Stimulated activated naive CD8-positive, alpha-beta T cell treated with anti-CD3 and anti-CD28 coated beads, Interleukin-15, amount 100 ng/mL, for 72 hours (primary cell): ENCODE measurements at regions not wholly inside any gene's neighbourhood (a gene's known extent, or its start where the extent isn't known, plus 50 kb on each side); places are given as distances from the start of the nearest gene placed in this dataset.
"Not testable (repeated sequence)": the region's sequence is repeated elsewhere in the genome, so short reads cannot be mapped to it uniquely, and the experiment has no call there.

Source experiments
- ATAC-seq: fragments of 150-1000 bp; cut with Tn5 transposase; 2 replicates; pipeline ENCODE4 v1.10.0; 2021; ENCODE audit warnings: mild to moderate bottlenecking, moderate library complexity
- DNase-seq, 2 donors: peaks; one replicate each; pipeline ENCODE4 v3.0.0; 2021 to 2022
- H3K27ac Mint-ChIP-seq, 2 donors: one replicate each; pipeline ENCODE4 v1.8.0; 2022; ENCODE audit warnings: mild to moderate bottlenecking in 2 of 2, mixed read lengths in 2 of 2, moderate library complexity in 2 of 2
- H3K27me3 Mint-ChIP-seq: one replicate; pipeline ENCODE4 v1.8.0; 2022; ENCODE audit warnings: mixed read lengths
- H3K4me1 Mint-ChIP-seq: one replicate; pipeline ENCODE4 v1.8.0; 2022; ENCODE audit warnings: mild to moderate bottlenecking, mixed read lengths
- H3K4me3 Mint-ChIP-seq, 2 donors: one replicate each; pipeline ENCODE4 v1.8.0; 2022; ENCODE audit warnings: mild to moderate bottlenecking in 2 of 2, mixed read lengths in 2 of 2, moderate library complexity in 1 of 2
- H3K9me3 Mint-ChIP-seq, 2 donors: one replicate each; pipeline ENCODE4 v1.8.0; 2022; ENCODE audit warnings: mixed read lengths in 2 of 2

- H3K4me3 Mint-ChIP-seq, DNase-seq, H3K4me1 Mint-ChIP-seq, ATAC-seq, H3K27me3 Mint-ChIP-seq, H3K27ac Mint-ChIP-seq, H3K9me3 Mint-ChIP-seq: not testable (repeated sequence)
Observed at GRCh38 chr2:95654897-95655296, 63.1 kb downstream of the TRIM43 start.

DNA sequence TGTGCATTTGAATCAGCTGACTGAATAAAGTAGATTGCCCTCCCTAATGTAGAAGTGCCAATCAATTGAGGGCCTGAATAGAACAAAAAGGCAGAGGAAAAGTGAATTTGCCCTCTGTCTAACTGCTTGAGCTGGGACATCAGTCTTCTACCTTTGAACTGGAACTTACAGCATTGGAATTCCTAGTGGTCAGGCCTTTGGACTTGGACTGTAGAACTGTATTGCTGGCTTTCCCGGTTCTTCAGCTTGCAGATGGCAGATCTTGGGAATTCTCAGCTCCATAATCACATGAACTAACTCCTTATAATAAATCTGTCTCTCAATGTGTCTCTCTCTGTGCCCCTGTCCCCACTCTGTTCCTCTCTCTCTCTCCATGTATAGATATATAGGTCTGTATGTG lies 64.8 kb downstream of the TRIM43 start:
- not testable (repeated sequence) for H3K4me1 Mint-ChIP-seq, DNase-seq, ATAC-seq, H3K27me3 Mint-ChIP-seq, H3K4me3 Mint-ChIP-seq, H3K9me3 Mint-ChIP-seq, H3K27ac Mint-ChIP-seq

GRCh38 chr2:95657937-95658336 lies 66.1 kb downstream of the TRIM43 start:
- ATAC-seq, H3K4me1 Mint-ChIP-seq, H3K27ac Mint-ChIP-seq, DNase-seq, H3K9me3 Mint-ChIP-seq, H3K27me3 Mint-ChIP-seq, H3K4me3 Mint-ChIP-seq: not testable (repeated sequence)

DNA sequence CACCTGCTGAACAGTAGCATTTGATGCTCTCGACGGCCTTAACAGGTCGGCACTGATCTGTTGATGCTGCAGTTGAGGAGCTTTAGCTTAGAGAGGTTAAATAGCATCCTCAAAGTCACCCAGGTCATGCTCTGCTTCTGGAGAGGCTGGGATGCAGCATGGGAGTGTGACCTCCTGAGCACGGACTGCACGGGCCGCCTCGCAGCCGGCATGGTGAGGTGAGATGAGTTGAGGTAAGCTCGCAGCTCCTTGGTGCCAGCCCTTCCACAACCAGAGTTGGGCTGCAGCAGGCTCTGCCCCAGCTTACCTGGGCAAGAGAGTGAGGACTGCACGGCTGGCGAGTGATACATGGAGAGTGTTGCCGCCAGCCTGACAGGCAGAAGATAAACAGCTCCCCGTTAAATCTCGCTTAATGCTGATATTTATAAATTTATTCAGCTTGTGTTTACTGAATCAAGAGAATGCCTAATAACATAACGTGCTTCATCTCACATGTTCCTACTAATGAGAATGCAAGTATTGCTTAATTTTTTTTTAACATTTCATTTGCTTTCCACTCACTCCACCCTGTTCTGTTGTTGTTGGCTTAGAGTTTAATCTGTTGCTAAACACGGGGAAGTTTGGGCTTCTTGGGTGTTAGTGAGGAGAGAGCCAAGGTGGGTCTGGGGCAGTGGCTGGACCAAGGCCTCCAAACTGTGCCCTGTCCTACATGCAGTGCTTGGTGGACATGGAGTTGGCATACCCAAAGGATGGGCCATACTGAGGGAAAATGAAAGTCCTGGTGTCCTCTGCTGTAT lies 69.2 kb downstream of the TRIM43 start:
- DNase-seq, H3K4me3 Mint-ChIP-seq, H3K9me3 Mint-ChIP-seq, H3K27ac Mint-ChIP-seq, ATAC-seq, H3K4me1 Mint-ChIP-seq: not testable (repeated sequence)
- H3K27me3 Mint-ChIP-seq = peaks cover 11% of the 10 kb centered on the region

DNA sequence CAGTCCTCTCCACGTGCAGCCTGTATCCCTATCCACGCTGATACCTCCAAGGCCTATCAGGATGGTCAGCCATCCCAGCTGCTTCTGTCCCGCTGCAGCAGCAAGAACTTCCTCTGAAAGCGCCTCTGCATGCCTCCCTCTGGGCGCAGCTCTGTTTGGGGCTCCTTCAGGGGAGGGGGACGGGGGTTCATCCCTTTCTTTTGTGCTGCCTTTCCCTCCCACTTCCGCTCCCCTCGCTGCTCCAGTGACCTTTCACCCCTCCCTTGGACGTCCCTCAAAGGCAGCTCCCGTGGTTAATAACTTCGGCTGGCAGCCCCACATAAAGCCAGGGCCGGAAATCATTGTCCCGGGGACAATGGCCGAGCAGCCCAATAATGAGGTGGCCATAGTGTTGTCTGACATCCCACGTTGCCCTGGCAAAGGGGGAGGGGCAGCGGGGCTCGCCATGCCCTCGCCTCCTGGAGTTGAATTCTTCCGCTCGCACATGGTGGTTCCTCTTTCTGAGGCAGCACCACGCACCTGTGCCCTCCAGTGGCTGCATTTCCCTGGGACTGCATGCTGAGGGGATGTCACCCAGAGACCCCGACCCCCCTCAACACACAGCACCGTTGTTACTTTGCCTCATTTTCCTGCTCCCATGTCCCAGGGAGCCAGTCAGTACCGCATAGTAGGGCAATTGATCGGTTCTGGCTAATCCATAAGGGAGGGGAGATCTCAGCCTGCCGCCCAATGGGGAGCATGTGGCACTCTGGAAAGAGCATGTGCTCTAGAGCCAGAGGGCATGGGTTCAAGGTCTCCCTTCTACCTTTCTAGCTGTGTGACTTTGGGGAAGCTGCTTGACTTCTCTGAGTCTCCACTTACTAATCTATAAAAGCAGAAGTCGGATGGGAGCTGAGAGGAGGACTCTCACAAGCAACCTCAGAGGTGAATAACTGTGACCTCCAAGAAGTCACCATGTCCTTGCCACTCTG lies 72.0 kb downstream of the TRIM43 start:
- ATAC-seq, H3K27ac Mint-ChIP-seq, H3K4me3 Mint-ChIP-seq, H3K9me3 Mint-ChIP-seq, DNase-seq, H3K4me1 Mint-ChIP-seq: not testable (repeated sequence)
- peaks cover 11% of the 10 kb centered on the region for H3K27me3 Mint-ChIP-seq

DNA sequence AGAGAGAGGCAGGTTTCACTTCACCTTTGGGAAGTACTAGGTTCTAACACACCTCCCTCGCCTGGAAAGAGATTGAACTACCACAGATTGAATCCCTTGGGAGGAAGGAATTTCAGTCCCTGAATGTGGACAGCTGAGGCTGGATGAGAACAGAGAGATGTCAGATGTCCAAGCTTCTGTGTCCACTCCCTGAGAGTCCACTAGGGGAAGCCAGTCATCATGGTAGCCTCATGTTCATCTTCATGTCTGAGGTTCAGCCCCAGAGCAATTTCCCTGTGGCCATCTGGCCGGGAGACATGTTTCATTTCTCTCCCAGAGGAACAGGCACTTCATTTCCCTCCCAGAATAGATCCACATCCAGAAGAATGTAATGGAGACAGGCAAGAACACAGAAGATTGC lies 74.8 kb downstream of the TRIM43 start:
- Mint-ChIP-seq H3K27me3 (peaks cover 11% of the 10 kb centered on the region), H3K4me1 (peaks cover 12% of the 10 kb centered on the region)
- H3K9me3 Mint-ChIP-seq, DNase-seq, H3K27ac Mint-ChIP-seq, H3K4me3 Mint-ChIP-seq, ATAC-seq: not testable (repeated sequence)

GRCh38 chr2:95667480-95667879 lies 75.7 kb downstream of the TRIM43 start:
- Mint-ChIP-seq H3K27ac (peak overlapping the region in 1 of 2 donors; percentile 16), H3K4me1 (peaks cover 12% of the 10 kb centered on the region), H3K27me3 (peaks cover 11% of the 10 kb centered on the region), H3K4me3 (no peak overlapping the region), H3K9me3 (no peaks in the 10 kb centered on the region)
- ATAC-seq (no peak), DNase-seq (no peak)

- peak; percentile 63 for ATAC-seq
- H3K9me3 Mint-ChIP-seq, H3K4me3 Mint-ChIP-seq, H3K27me3 Mint-ChIP-seq, DNase-seq: not testable (repeated sequence)
- H3K27ac Mint-ChIP-seq = peak overlapping the region in 1 of 2 donors; percentile 43
- H3K4me1 Mint-ChIP-seq = peaks cover 12% of the 10 kb centered on the region
Observed at GRCh38 chr2:95668934-95669333, 77.1 kb downstream of the TRIM43 start.

DNA sequence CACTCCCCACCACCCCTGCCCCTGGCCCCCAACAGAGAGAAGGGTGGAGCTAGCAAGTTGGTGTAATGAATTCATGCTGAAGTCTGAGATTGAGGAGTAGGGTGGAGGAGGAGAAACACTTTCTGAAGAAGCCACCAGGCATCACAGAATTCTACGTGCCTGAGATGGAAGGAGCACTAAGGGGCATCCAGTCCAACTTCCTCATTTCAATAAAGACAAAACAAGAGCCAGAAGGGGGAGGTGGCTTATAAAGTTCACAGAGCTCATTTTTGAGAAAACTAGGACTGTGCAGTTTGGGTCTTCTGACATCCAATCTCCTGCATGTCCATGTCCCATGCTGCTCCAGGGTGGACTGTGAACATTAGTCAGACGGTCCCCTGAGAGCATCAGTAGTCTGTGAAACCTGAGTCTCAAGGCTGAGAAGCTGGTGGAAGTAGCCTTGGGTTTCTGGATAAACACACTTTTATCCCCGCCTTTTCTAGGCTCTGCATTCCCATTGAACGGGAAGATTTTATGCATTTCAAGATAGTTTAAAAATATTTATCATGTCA lies 77.7 kb downstream of the TRIM43 start:
- H3K4me3 Mint-ChIP-seq = no peak overlapping the region
- ATAC-seq (no peak), DNase-seq (no peak)
- H3K9me3 Mint-ChIP-seq = no peaks in the 10 kb centered on the region
- H3K27ac Mint-ChIP-seq = no peak overlapping the region
- peaks cover 12% of the 10 kb centered on the region for H3K4me1 Mint-ChIP-seq
- no peaks in the 10 kb centered on the region for H3K27me3 Mint-ChIP-seq

- peaks cover 12% of the 10 kb centered on the region for H3K4me1 Mint-ChIP-seq
- H3K27me3 Mint-ChIP-seq = no peaks in the 10 kb centered on the region
- DNase-seq = no peak
- ATAC-seq = no peak
- H3K9me3 Mint-ChIP-seq = no peaks in the 10 kb centered on the region
- no peak overlapping the region for H3K4me3 Mint-ChIP-seq
- peak overlapping the region in 1 of 2 donors; percentile 64 for H3K27ac Mint-ChIP-seq
Observed at GRCh38 chr2:95670167-95670566, 78.4 kb downstream of the TRIM43 start.

- peaks cover 12% of the 10 kb centered on the region for H3K4me1 Mint-ChIP-seq
- no peak overlapping the region for H3K4me3 Mint-ChIP-seq
- ATAC-seq (no peak), DNase-seq (no peak)
- H3K27ac Mint-ChIP-seq = no peak overlapping the region
- no peaks in the 10 kb centered on the region for H3K9me3 Mint-ChIP-seq
- no peaks in the 10 kb centered on the region for H3K27me3 Mint-ChIP-seq
Observed at GRCh38 chr2:95670686-95671085, 78.9 kb downstream of the TRIM43 start.

DNA sequence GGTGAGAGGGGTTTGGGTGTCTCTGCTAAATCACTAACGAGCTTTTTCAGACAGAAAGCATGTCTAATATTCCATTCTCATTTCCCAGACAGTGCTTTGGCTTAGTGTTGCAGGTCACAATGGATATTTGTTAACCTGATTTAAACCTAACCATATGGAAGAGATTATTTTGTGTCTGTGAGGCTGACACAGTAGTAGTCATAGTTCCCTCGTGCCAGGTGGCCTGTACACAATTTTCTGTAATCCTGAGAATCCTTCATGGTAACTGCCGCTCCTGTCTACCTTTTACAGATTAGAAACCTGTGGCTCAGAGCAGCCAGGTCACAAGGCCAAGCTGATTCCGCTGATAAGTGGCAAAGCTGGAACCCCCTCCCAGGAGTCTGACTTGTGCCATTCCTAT lies 79.4 kb downstream of the TRIM43 start:
- H3K4me3 Mint-ChIP-seq, DNase-seq, ATAC-seq, H3K9me3 Mint-ChIP-seq, H3K27ac Mint-ChIP-seq, H3K27me3 Mint-ChIP-seq: not testable (repeated sequence)
- peaks cover 12% of the 10 kb centered on the region for H3K4me1 Mint-ChIP-seq

GRCh38 chr2:95671992-95672391 lies 80.2 kb downstream of the TRIM43 start:
- H3K27ac Mint-ChIP-seq, H3K27me3 Mint-ChIP-seq, H3K9me3 Mint-ChIP-seq, ATAC-seq, H3K4me3 Mint-ChIP-seq, DNase-seq: not testable (repeated sequence)
- peaks cover 12% of the 10 kb centered on the region for H3K4me1 Mint-ChIP-seq

- not testable (repeated sequence) for H3K4me3 Mint-ChIP-seq, H3K27me3 Mint-ChIP-seq, H3K9me3 Mint-ChIP-seq, ATAC-seq, DNase-seq, H3K27ac Mint-ChIP-seq
- H3K4me1 Mint-ChIP-seq = peaks cover 12% of the 10 kb centered on the region
Observed at GRCh38 chr2:95672500-95672899, 80.7 kb downstream of the TRIM43 start.

DNA sequence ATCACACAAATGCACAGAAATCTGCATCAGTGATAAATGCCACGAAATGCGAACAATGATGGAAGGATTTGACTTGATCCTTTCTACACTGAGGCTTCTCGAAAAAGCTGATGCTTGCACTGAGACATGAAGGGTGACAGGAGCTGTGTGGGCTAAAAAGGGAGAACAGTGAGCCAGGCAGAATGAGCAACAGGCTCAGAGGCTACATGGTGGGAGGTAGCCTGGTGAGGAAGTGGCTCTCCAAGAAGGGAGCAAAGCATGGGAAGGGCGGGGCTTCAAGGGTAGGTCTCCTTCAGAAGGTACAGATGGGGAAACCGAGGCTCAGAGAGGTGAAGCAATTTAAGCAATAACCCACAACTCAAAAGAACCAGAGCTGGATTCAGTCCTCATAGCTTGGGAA lies 82.4 kb downstream of the TRIM43 start:
- Mint-ChIP-seq H3K4me1 (peaks cover 5% of the 10 kb centered on the region), H3K27me3 (peaks cover 2% of the 10 kb centered on the region), H3K4me3 (no peak overlapping the region), H3K9me3 (no peaks in the 10 kb centered on the region), H3K27ac (no peak overlapping the region)
- ATAC-seq = no peak
- no peak for DNase-seq

GRCh38 chr2:95676573-95676972 lies 84.8 kb downstream of the TRIM43 start:
- H3K27ac Mint-ChIP-seq, H3K4me1 Mint-ChIP-seq, H3K9me3 Mint-ChIP-seq, DNase-seq, ATAC-seq, H3K27me3 Mint-ChIP-seq, H3K4me3 Mint-ChIP-seq: not testable (repeated sequence)
